Caco-2 (cell line): ENCODE measurements at regions not wholly inside any gene's neighbourhood (a gene's known extent, or its start where the extent isn't known, plus 50 kb on each side); places are given as distances from the start of the nearest gene placed in this dataset.

ENCODE experiments used
- BruUV-seq: library from RNA; stranded (reverse); fragments of 400-500 nt; replicated peaks from 2 replicates; lab custom pipeline; 2021; lab: Mats Ljungman, UMichigan
- CTCF ChIA-PET: fragments of 300-600 bp; sonication (Branson Sonifier 250); formaldehyde crosslinking; loops from one replicate; lab custom pipeline; 2022; ENCODE audit warnings: antibody characterized with exemption; lab: Charles Lee
- POLR2A ChIA-PET: fragments of 300-600 bp; sonication (Branson Sonifier 250); formaldehyde crosslinking; loops from one replicate; lab custom pipeline; 2022; ENCODE audit warnings: antibody characterized with exemption; lab: Charles Lee
- DNase-seq, 2 experiments: peaks; one replicate each; pipeline versions ENCODE4 v3.0.0 to v3.0.0-alpha.2; 2020 to 2022
- H3K27me3 ChIP-seq: replicated peaks from 2 replicates; pipeline ENCODE4 v1.6.0; 2011; ENCODE audit warnings: low read length; ENCODE audit not compliant: control insufficient read depth, insufficient read depth
- H3K36me3 ChIP-seq: 2 replicates; pipeline ENCODE4 v1.5.1; 2011; ENCODE audit warnings: low read length; ENCODE audit not compliant: control insufficient read depth, insufficient read depth
- H3K4me1 ChIP-seq: fragments of 250-450 bp; sonication (Bioruptor Pico); 2 replicates; pipeline ENCODE4 v1.5.1; 2020; ENCODE audit warnings: mild to moderate bottlenecking
- H3K4me3 ChIP-seq: 2 replicates; pipeline ENCODE4 v1.5.1; 2011; ENCODE audit warnings: low read depth, mild to moderate bottlenecking, control low read depth, low read length
- H3K9me3 ChIP-seq: fragments of 250-450 bp; sonication (Bioruptor Pico); 2 replicates; pipeline ENCODE4 v1.5.1; 2020; ENCODE audit warnings: mild to moderate bottlenecking, moderate library complexity
- H3K27ac Mint-ChIP-seq: one replicate; pipeline ENCODE4 v1.8.0; 2022; ENCODE audit warnings: mixed read lengths; ENCODE audit not compliant: unreplicated experiment
- H3K27me3 Mint-ChIP-seq: one replicate; pipeline ENCODE4 v1.8.0; 2022; ENCODE audit warnings: mixed read lengths; ENCODE audit not compliant: insufficient read depth, unreplicated experiment
- H3K36me3 Mint-ChIP-seq: one replicate; pipeline ENCODE4 v1.8.0; 2022; ENCODE audit warnings: mild to moderate bottlenecking, mixed read lengths; ENCODE audit not compliant: insufficient read depth, unreplicated experiment
- H3K4me1 Mint-ChIP-seq: one replicate; pipeline ENCODE4 v1.8.0; 2022; ENCODE audit warnings: low read depth, mixed read lengths; ENCODE audit not compliant: unreplicated experiment
- H3K4me3 Mint-ChIP-seq: one replicate; pipeline ENCODE4 v1.8.0; 2022; ENCODE audit warnings: mild to moderate bottlenecking, moderate library complexity, mixed read lengths; ENCODE audit not compliant: unreplicated experiment
- H3K9me3 Mint-ChIP-seq: one replicate; pipeline ENCODE4 v1.8.0; 2022; ENCODE audit warnings: mixed read lengths; ENCODE audit not compliant: unreplicated experiment
- CTCF ChIP-seq, 2 experiments: fragments of 200-600 bp in 1 of 2; IDR thresholded peaks; 1 replicate in 1 of 2; 2 replicates in 1 of 2; pipeline versions ENCODE4 v1.5.1 to v1.8.0; 2011 to 2022; ENCODE audit warnings: antibody characterized with exemption in 1 of 2, control low read depth in 1 of 2, inconsistent platforms in 1 of 2, low read depth in 1 of 2, low read length in 1 of 2, mild to moderate bottlenecking in 1 of 2, moderate library complexity in 1 of 2; ENCODE audit not compliant: insufficient read depth in 1 of 2, severe bottlenecking in 1 of 2, unreplicated experiment in 1 of 2
- intact Hi-C: fragments of 100-400 bp; cut with micrococcal nuclease; formaldehyde crosslinking; loops from one replicate; pipeline ENCODE4 v1.10.0; 2022; ENCODE audit not compliant: unreplicated experiment

- H3K4me1 Mint-ChIP-seq: no peaks in the 10 kb centered on the region
- no TSS peak for BruUV-seq
Observed at GRCh38 chr5:89443508-89443907, 560.5 kb upstream of the MEF2C start.

GRCh38 chr5:89441965-89442364 lies 559.0 kb upstream of the MEF2C start:
- H3K4me3 ChIP-seq: no peak overlapping the region
- intact Hi-C loops: no loop called here
- TF ChIP-seq CTCF (IDR thresholded peaks at IDR 0.05; ENCODE audit: insufficient read depth in 1 of 2, low read depth in 1 of 2, low read length in 1 of 2, severe bottlenecking in 1 of 2, unreplicated experiment in 1 of 2): no peak
- DNase-seq: no peak
- no peaks in the 10 kb centered on the region for H3K36me3 Mint-ChIP-seq
- H3K4me1 Mint-ChIP-seq: peaks cover 8% of the 10 kb centered on the region
- H3K27me3 Mint-ChIP-seq: peaks cover 2% of the 10 kb centered on the region
- no peaks in the 10 kb centered on the region for H3K9me3 Mint-ChIP-seq
- no peaks in the 10 kb centered on the region for H3K36me3 ChIP-seq
- no peaks in the 10 kb centered on the region for H3K4me1 ChIP-seq
- BruUV-seq: no TSS peak
- H3K27ac Mint-ChIP-seq: no peak overlapping the region
- H3K4me3 Mint-ChIP-seq: no peak overlapping the region
- CTCF ChIA-PET: no interaction called here
- no peaks in the 10 kb centered on the region for H3K9me3 ChIP-seq
- POLR2A ChIA-PET: no interaction called here
- H3K27me3 ChIP-seq: no peaks in the 10 kb centered on the region

More at GRCh38 chr5:89443508-89443907, 560.5 kb upstream of the MEF2C start:
- Mint-ChIP-seq H3K27ac (no peak overlapping the region), H3K9me3 (no peaks in the 10 kb centered on the region), H3K27me3 (peaks cover 2% of the 10 kb centered on the region), H3K4me3 (no peak overlapping the region), H3K36me3 (no peaks in the 10 kb centered on the region)
- Histone ChIP-seq H3K36me3 (no peaks in the 10 kb centered on the region), H3K4me1 (no peaks in the 10 kb centered on the region), H3K9me3 (no peaks in the 10 kb centered on the region), H3K27me3 (no peaks in the 10 kb centered on the region), H3K4me3 (no peak overlapping the region)
- POLR2A ChIA-PET: no interaction called here
- no peak for TF ChIP-seq CTCF (IDR thresholded peaks at IDR 0.05; ENCODE audit: insufficient read depth in 1 of 2, low read depth in 1 of 2, low read length in 1 of 2, severe bottlenecking in 1 of 2, unreplicated experiment in 1 of 2)
- CTCF ChIA-PET: no interaction called here
- DNase-seq: no peak
- intact Hi-C loops: no loop called here

DNA sequence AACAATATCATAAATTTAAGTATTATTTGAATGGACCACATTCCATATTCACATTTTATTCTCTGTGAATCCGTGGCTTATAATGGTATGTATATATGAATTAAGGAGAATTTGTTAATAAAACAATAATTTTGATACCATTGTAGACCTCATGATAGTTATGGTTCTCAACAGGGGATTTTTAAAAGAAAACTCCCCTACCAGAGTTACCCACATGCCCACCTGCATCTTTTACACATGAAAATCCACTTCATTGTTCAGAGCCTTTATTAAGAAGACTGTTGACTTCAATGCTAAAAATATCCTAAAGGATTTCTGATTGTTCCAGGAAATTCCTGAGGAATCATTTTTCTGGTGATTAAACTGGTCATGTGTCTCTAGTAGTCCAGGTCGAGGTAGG lies 557.7 kb upstream of the MEF2C start:
- intact Hi-C loops: no loop called here
- Histone ChIP-seq H3K4me1 (no peaks in the 10 kb centered on the region), H3K9me3 (no peaks in the 10 kb centered on the region), H3K4me3 (no peak overlapping the region), H3K36me3 (no peaks in the 10 kb centered on the region), H3K27me3 (no peaks in the 10 kb centered on the region)
- no peak for TF ChIP-seq CTCF (IDR thresholded peaks at IDR 0.05; ENCODE audit: insufficient read depth in 1 of 2, low read depth in 1 of 2, low read length in 1 of 2, severe bottlenecking in 1 of 2, unreplicated experiment in 1 of 2)
- Mint-ChIP-seq H3K36me3 (no peaks in the 10 kb centered on the region), H3K4me3 (no peak overlapping the region), H3K9me3 (no peaks in the 10 kb centered on the region), H3K27ac (no peak overlapping the region), H3K4me1 (peaks cover 8% of the 10 kb centered on the region), H3K27me3 (peaks cover 2% of the 10 kb centered on the region)
- BruUV-seq: no TSS peak
- DNase-seq: no peak
- ChIA-PET POLR2A (no interaction called here), CTCF (no interaction called here)
